IMR-90 (cell line): ENCODE measurements at regions not wholly inside any gene's neighbourhood (a gene's known extent, or its start where the extent isn't known, plus 50 kb on each side); places are given as distances from the start of the nearest gene placed in this dataset.

Experiments used
- ATAC-seq: fragments of 200-7000 bp; cut with Tn5 transposase; 2 replicates; pipeline ENCODE4 v1.9.1; 2020; ENCODE audit warnings: low read depth, mild to moderate bottlenecking, moderate library complexity
- BruUV-seq: library from RNA; stranded (reverse); fragments of 400-500 nt; replicated peaks from 2 replicates; lab custom pipeline; 2021; lab: Mats Ljungman, UMichigan
- CTCF ChIA-PET: fragments of 300-600 bp; formaldehyde crosslinking; extraction: SDS; loops from one replicate; lab custom pipeline; 2021; ENCODE audit warnings: antibody characterized with exemption; lab: Yijun Ruan, JAX
- POLR2A ChIA-PET: fragments of 300-600 bp; sonication (Branson Sonifier 250); formaldehyde crosslinking; loops from one replicate; lab custom pipeline; 2022; ENCODE audit warnings: antibody characterized with exemption; ENCODE audit not compliant: unreplicated experiment; lab: Charles Lee
- DNase-seq: peaks from one replicate; pipeline ENCODE4 v3.0.0; 2013
- H2AFZ ChIP-seq: replicated peaks from 2 replicates; pipeline ENCODE3; 2013; ENCODE audit warnings: low read length, mild to moderate bottlenecking; ENCODE audit not compliant: poor library complexity
- H2AK5ac ChIP-seq: 2 replicates; pipeline ENCODE4 v1.6.1; 2013; ENCODE audit warnings: low read depth, low read length, inconsistent platforms
- H2AK9ac ChIP-seq: replicated peaks from 2 replicates; pipeline ENCODE3; 2013; ENCODE audit warnings: mild to moderate bottlenecking, low read depth, low read length, moderate library complexity; ENCODE audit not compliant: poor library complexity
- H2BK120ac ChIP-seq: 2 replicates; pipeline ENCODE4 v1.6.1; 2013; ENCODE audit warnings: low read depth, low read length, inconsistent platforms
- H2BK15ac ChIP-seq: 3 replicates; pipeline ENCODE4 v1.6.1; 2013; ENCODE audit warnings: low read depth, low read length, inconsistent platforms
- H2BK20ac ChIP-seq: 2 replicates; pipeline ENCODE4 v1.6.1; 2013; ENCODE audit warnings: low read depth, mild to moderate bottlenecking, inconsistent platforms, low read length, moderate library complexity
- H2BK5ac ChIP-seq: 2 replicates; pipeline ENCODE4 v1.6.1; 2013; ENCODE audit warnings: mild to moderate bottlenecking, low read depth, low read length, inconsistent platforms; ENCODE audit not compliant: poor library complexity, severe bottlenecking
- H3K14ac ChIP-seq: replicated peaks from 2 replicates; pipeline ENCODE4 v1.6.1; 2013; ENCODE audit warnings: low read depth, low read length, inconsistent platforms
- H3K18ac ChIP-seq: 2 replicates; pipeline ENCODE4 v1.6.1; 2013; ENCODE audit warnings: low read depth, low read length, control low read depth
- H3K23ac ChIP-seq: 2 replicates; pipeline ENCODE4 v1.6.1; 2013; ENCODE audit warnings: low read depth, low read length, inconsistent platforms
- H3K27ac ChIP-seq: 2 replicates; pipeline ENCODE4 v1.5.1; 2013; ENCODE audit warnings: mild to moderate bottlenecking, control low read depth, low read length; ENCODE audit not compliant: insufficient read depth
- H3K27me3 ChIP-seq: 2 replicates; pipeline ENCODE4 v1.6.1; 2013; ENCODE audit warnings: low read length; ENCODE audit not compliant: control insufficient read depth, insufficient read depth
- H3K36me3 ChIP-seq: 2 replicates; pipeline ENCODE4 v1.6.1; 2013; ENCODE audit warnings: low read length, mixed read lengths; ENCODE audit not compliant: control insufficient read depth, insufficient read depth
- H3K4ac ChIP-seq: 2 replicates; pipeline ENCODE4 v1.6.1; 2013; ENCODE audit warnings: low read depth, low read length, inconsistent platforms
- H3K4me1 ChIP-seq: 2 replicates; pipeline ENCODE4 v1.6.1; 2013; ENCODE audit warnings: low read length, mixed read lengths; ENCODE audit not compliant: control insufficient read depth, insufficient read depth
- H3K4me2 ChIP-seq: 2 replicates; pipeline ENCODE4 v1.6.1; 2013; ENCODE audit warnings: low read depth, mild to moderate bottlenecking, control low read depth, low read length, moderate library complexity
- H3K4me3 ChIP-seq: 2 replicates; pipeline ENCODE4 v1.5.1; 2013; ENCODE audit warnings: low read depth, mild to moderate bottlenecking, control low read depth, low read length, moderate library complexity; ENCODE audit not compliant: insufficient read depth
- H3K56ac ChIP-seq: 2 replicates; pipeline ENCODE4 v1.6.1; 2013; ENCODE audit warnings: low read length, inconsistent platforms; ENCODE audit not compliant: insufficient read depth; ENCODE audit errors: extremely low read depth
- H3K79me1 ChIP-seq, 2 experiments: 2 replicates each; pipeline ENCODE4 v1.6.1; 2013; ENCODE audit warnings: low read length in 2 of 2, inconsistent platforms in 1 of 2, low read depth in 1 of 2
- H3K9ac ChIP-seq: 2 replicates; pipeline ENCODE4 v1.6.1; 2013; ENCODE audit warnings: low read depth, low read length, control low read depth
- H3K9me1 ChIP-seq: 2 replicates; pipeline ENCODE4 v1.6.1; 2013; ENCODE audit warnings: low read length, inconsistent platforms; ENCODE audit not compliant: insufficient read depth
- H3K9me3 ChIP-seq: 2 replicates; pipeline ENCODE4 v1.6.1; 2013; ENCODE audit warnings: low read length; ENCODE audit not compliant: control insufficient read depth, insufficient read depth
- H4K20me1 ChIP-seq: 2 replicates; pipeline ENCODE4 v1.6.1; 2013; ENCODE audit warnings: low read length, inconsistent platforms; ENCODE audit not compliant: insufficient read depth
- H4K5ac ChIP-seq: 2 replicates; pipeline ENCODE4 v1.6.1; 2013; ENCODE audit warnings: mild to moderate bottlenecking, low read depth, low read length, control low read depth
- H4K8ac ChIP-seq, 2 experiments: 2 replicates each; pipeline ENCODE4 v1.6.1; 2013; ENCODE audit warnings: low read depth in 2 of 2, low read length in 2 of 2, control low read depth in 1 of 2, inconsistent platforms in 1 of 2
- H4K91ac ChIP-seq: 2 replicates; pipeline ENCODE4 v1.6.1; 2013; ENCODE audit warnings: low read depth, low read length, inconsistent platforms; ENCODE audit not compliant: insufficient read depth
- MAFK ChIP-seq: IDR thresholded peaks from 2 replicates; pipeline ENCODE4 v1.6.1; 2012; ENCODE audit warnings: low read depth, low read length, improper control_type of control experiment
- MAZ ChIP-seq: IDR thresholded peaks from 2 replicates; pipeline ENCODE4 v1.6.1; 2012; ENCODE audit warnings: low read depth, mild to moderate bottlenecking, low read length, improper control_type of control experiment, moderate library complexity, borderline replicate concordance
- RFX5 ChIP-seq: IDR thresholded peaks from 2 replicates; pipeline ENCODE4 v1.8.0; 2012; ENCODE audit warnings: low read depth, mild to moderate bottlenecking, low read length, moderate library complexity
- USF2 ChIP-seq: fragments of 150-350 bp; IDR thresholded peaks from 2 replicates; pipeline ENCODE4 v1.6.1; 2017; ENCODE audit warnings: mild to moderate bottlenecking, antibody characterized with exemption, low read length, low read depth
- WGBS, 2 experiments: methylation state at CpG; one replicate each; pipeline versions ENCODE4 v1.1.5 to v1.1.7; 2013; ENCODE audit warnings: missing lambda C conversion rate in 2 of 2; ENCODE audit not compliant: insufficient read length in 1 of 2; ENCODE audit errors: extremely low coverage in 2 of 2; 5-methylcytosine and 5-hydroxymethylcytosine counted together
- dilution Hi-C: fragments of 300-500 bp; cut with HindIII; formaldehyde crosslinking; loops from one replicate; pipeline ENCODE4 v1.14.3; 2018; ENCODE audit warnings: low sequenced_read_pairs; ENCODE audit not compliant: unreplicated experiment
- in situ Hi-C: fragments of 300-500 bp; cut with MboI; formaldehyde crosslinking; loops from 3 replicates; pipeline ENCODE4 v1.14.3; 2019; ENCODE audit warnings: low sequenced_read_pairs, inconsistent platforms, mixed read lengths
- intact Hi-C: fragments of 100-400 bp; cut with micrococcal nuclease; formaldehyde crosslinking; loops from 2 replicates; pipeline ENCODE4 v1.10.0; 2022

GRCh38 chr1:37255868-37256267 lies 218.5 kb upstream of the ZC3H12A start:
- Histone ChIP-seq H2BK15ac (no peak overlapping the region), H2AK5ac (no peak overlapping the region), H4K91ac (no peak overlapping the region), H3K27me3 (no peaks in the 10 kb centered on the region), H2BK120ac (no peak overlapping the region), H3K9ac (no peak overlapping the region), H3K9me3 (no peaks in the 10 kb centered on the region), H4K20me1 (no peaks in the 10 kb centered on the region), H2BK5ac (no peak overlapping the region), H4K5ac (no peak overlapping the region), H3K14ac (no peak overlapping the region), H2AFZ (no peak overlapping the region), H3K4me2 (no peak overlapping the region), H3K4me1 (no peaks in the 10 kb centered on the region), H3K36me3 (no peaks in the 10 kb centered on the region), H3K56ac (no peak overlapping the region), H3K27ac (no peak overlapping the region), H2BK20ac (no peak overlapping the region), H3K4me3 (no peak overlapping the region), H3K79me1 (no peaks in the 10 kb centered on the region), H3K18ac (no peak overlapping the region), H3K4ac (no peak overlapping the region), H2AK9ac (no peak overlapping the region), H3K9me1 (no peaks in the 10 kb centered on the region), H4K8ac (no peak overlapping the region), H3K23ac (no peak overlapping the region)
- no TSS peak for BruUV-seq
- 15% methylated on average over 2 of the region's 5 CpGs; no CpG with 5 or more reads in 1 of the 2 experiments for WGBS, 2 experiments
- ATAC-seq = no peak
- intact Hi-C loops = no loop called here
- CTCF ChIA-PET = no interaction called here
- no peak for DNase-seq
- TF ChIP-seq USF2 (no peak), RFX5 (no peak), MAFK (no peak), MAZ (no peak)
- dilution Hi-C loops = no loop called here
- POLR2A ChIA-PET = no interaction called here
- in situ Hi-C loops = no loop called here
